Inferior parietal cortex (tissue), 1 donor: ENCODE measurements at regions not wholly inside any gene's neighbourhood (a gene's known extent, or its start where the extent isn't known, plus 50 kb on each side); places are given as distances from the start of the nearest gene placed in this dataset.
"Not testable (repeated sequence)": the region's sequence is repeated elsewhere in the genome, so short reads cannot be mapped to it uniquely, and the experiment has no call there.

Experiments used
- DNase-seq: peaks from one replicate; pipeline ENCODE4 v3.0.0-alpha.2; 2016; ENCODE audit errors: extremely low spot score

DNA sequence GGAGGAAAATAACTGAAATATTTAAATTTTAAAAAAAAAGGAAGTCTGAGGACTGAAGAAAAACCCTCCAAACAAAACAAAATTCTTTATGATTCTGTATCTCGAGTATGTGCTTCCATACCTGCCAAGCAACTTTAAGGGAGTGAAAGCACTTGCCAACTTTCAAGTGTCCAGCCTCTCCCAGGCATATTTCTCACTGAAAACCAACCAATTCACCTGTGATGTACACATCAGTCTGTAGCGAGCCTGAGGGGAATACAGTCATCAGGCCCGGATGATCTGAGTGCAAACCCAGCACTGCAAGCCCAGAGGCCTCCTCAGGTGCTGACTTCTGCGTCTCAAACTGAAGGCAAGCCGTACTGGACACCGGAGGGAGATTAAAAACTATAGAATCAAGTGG lies 164.8 kb upstream of the NT5E start:
- DNase-seq = no peak

DNA sequence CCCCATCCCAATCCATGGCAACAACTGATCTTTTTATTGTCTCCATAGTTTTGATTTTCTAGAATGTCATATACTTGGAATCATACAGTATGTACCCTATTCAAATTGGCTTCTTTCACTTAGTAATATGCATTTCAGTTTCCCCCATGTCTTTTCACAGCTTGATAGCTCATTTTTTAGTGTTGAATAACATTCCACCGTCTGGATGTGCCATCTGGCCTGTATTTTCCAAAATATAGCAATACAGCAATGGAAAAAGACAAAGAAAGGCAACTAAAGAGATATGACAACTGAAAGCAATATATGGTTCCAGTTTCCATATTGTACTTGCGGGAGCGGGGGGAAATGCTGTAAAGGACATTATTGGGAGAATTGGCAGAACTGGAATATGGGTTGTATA lies 166.4 kb upstream of the NT5E start:
- peak; percentile 11 for DNase-seq

DNA sequence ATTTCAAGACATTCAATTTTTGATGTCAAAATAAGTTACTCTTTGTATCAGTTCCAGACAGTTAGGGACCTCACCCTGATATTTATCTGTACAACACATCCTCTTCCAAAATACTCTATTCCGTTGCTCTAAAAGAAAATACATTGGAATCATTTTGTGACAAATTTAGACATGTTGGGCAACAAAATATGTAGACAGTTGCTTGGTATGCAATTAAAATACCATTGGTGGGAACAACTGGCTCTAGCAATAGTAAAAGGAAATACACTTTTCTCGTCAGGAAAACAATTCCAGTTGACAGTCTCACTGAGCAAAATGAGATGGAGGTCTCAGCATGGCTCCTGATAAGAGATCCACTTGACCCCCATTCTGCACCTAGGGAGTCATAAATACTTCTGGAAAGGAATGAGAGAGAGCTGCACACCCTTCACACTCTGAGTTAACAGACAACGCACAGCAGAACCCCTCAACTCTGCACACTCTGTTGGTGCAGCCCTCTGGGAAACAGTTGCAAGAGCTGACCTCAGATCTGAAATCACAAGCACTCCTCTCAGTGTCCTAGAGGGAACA lies 171.3 kb upstream of the NT5E start:
- no peak for DNase-seq

GRCh38 chr6:85276026-85276425 lies 173.9 kb upstream of the NT5E start:
- not testable (repeated sequence) for DNase-seq

- no peak for DNase-seq
These were observed 174.4 kb upstream of the NT5E start for GRCh38 chr6:85275338-85275985.

GRCh38 chr6:85273870-85274269 lies 176.0 kb upstream of the NT5E start:
- no peak for DNase-seq

- no peak for DNase-seq
These were observed 176.8 kb upstream of the NT5E start for GRCh38 chr6:85273046-85273445.

DNA sequence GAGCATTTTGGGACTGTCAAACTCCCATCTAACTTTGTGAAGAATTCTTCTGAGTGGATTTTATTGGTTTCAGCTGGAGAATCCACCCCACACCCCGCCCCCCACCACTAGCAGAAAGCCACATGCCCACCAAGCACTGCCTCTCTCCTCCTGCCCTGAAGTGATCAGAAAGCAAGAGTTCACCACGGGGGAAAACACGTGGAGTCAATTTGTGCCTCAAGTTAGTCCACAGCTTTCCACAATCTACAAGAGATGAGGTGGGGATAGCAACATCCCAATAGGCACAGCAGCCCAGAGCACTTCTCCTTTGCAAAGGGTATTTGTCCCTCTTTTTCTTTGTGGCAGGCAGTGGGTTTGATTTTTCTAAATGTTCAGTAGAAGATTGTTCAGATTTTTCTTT lies 177.3 kb upstream of the NT5E start:
- no peak for DNase-seq

- DNase-seq = no peak
These were observed 187.3 kb upstream of the NT5E start for GRCh38 chr6:85262621-85263020.

GRCh38 chr6:85261271-85261670 lies 188.6 kb upstream of the NT5E start:
- DNase-seq = no peak

- DNase-seq = no peak
These were observed 194.2 kb upstream of the NT5E start for GRCh38 chr6:85255661-85256060.

DNA sequence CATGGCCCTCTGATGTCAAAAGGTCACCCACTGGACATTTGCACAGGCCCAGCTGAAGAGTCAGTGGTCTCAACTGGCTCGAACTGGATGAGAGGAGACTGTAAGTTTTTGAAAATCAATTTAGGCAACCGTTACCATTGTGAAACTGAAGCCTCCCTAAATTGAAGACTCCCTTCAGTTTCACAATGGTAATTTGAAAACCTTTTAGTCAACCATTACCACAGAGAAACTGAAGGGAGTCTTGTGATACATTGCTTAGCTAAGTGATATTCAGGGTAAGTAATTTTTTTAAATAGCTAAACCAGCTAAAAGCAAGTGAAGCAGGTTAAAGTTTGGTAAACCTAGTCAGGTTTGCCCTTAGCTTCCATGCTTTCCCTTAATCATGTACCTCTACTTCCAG lies 197.3 kb upstream of the NT5E start:
- DNase-seq = no peak

DNA sequence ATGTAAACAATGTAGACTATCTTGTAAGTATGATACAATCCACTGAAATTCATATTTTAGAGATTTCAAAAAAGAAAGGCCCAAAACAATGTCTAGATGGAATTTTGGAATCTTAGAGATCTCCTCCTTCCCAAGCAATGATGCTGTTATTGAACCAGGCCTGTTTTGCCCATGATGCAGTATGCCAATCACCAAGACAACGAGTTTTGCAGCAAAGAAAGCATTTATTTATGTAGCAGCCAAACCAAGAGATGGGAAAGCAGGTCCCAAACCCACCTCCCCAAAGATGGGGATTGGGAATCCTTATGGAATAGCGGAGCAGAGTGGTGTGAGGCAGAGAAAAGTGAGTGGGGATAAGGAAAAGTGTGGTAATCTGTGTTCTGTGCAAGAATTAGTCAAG lies 197.8 kb upstream of the NT5E start:
- no peak for DNase-seq

DNA sequence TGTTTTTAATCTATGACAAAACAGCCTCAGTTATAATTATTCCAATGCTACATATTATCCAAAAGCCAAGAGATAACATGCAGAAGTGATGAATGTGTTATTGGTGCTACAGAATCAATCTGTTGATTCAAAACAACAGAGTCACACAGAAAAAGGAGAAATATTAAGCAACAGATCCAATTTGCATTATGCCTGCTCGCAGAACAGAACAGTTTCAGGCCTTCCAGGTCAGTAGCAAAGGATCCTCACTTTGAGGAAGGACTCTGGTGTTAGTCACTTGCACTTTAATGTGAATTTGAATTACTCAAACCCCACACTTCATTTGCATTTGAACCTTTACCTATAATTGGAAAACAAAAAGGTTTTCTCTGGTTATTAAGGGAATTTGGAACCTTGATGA lies 198.6 kb upstream of the NT5E start:
- no peak for DNase-seq

DNA sequence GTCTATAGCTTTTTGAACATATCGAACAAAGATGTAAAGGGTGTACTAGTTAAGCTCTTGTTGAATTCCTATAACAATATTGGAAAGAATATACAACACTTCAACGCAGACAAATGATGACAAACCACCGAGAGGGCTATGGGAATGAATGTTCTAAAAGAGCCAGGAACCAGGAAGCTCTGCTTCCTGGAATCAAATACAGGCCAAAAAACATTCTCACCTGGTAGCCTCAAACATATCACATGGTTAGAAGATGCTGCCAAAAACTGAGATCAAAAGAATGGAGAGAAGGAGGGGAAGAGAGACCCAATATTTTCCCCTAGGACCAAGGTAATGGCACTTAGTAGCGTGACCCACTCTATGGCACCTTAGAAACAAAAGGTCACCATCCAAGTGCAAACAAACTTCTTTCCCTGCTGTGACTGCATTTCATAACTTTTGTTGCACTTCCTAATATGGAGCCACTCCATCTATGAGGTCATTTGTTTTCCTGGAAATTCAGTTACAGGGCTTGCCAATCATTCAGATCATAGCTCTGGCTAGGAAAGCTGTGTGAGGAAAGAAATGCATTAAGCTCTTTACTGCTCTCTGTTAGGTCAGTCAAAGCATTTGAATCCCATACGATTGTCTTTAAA lies 199.2 kb upstream of the NT5E start:
- no peak for DNase-seq

GRCh38 chr6:85245004-85245403 lies 204.9 kb upstream of the NT5E start:
- no peak for DNase-seq

DNA sequence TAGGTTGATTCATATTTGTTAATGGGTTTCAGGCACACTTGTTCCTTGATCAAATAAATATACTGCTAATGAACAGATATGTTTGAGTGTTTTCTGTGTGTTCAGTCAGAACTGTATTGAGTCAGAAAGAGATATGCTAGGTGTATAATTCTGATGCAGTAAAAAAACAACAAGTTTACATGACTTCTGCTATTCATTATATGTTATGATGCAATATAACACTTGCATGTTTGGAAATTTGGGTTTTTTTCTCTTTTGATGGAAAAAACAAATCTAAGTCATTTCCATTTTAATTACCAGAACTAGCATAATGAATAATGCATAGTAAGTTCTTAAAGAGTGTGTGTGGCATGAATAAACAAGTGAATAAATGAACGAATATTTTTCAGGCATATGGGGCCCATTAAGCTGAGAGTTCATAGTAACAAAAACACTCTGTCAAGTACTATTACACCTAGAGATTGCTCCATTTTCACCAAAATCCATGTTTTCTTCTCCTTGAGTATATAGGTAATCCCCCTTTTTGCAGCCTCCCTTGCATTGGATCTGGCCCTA lies 208.3 kb upstream of the NT5E start:
- no peak for DNase-seq

- DNase-seq = no peak
These were observed 209.0 kb upstream of the NT5E start for GRCh38 chr6:85240787-85241385.

DNA sequence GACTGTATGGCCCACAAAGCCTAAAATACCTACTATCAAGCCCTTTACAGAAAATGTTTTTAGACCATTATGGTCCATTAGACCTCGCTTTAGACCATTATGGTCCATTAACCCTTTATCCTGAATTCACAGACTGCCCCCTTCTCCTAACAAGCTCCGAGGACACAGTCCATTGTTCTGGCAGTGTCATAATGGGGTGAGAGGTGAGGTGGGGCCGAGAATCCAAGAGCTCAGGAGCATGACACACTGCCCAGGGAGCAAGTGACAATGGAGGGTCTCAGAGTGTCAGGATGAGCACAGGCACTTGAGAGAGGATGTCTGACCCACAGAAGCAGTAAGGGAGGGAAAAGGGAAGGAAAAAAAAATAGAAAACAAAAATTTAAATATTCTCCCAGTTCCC lies 212.4 kb upstream of the NT5E start:
- no peak for DNase-seq

GRCh38 chr6:85236636-85237035 lies 213.2 kb upstream of the NT5E start:
- no peak for DNase-seq

- DNase-seq = not testable (repeated sequence)
These were observed 222.5 kb upstream of the NT5E start for GRCh38 chr6:85227345-85227744.

GRCh38 chr6:85212794-85213193 lies 237.1 kb upstream of the NT5E start:
- DNase-seq = not testable (repeated sequence)

GRCh38 chr6:85195243-85195642 lies 254.6 kb upstream of the NT5E start:
- DNase-seq = no peak
